GM23338 (cell line): ENCODE measurements at regions not wholly inside any gene's neighbourhood (a gene's known extent, or its start where the extent isn't known, plus 50 kb on each side); places are given as distances from the start of the nearest gene placed in this dataset.

ENCODE experiments used
- ETS1 ChIP-seq: IDR thresholded peaks from 2 replicates; pipeline ENCODE4 v1.6.1; 2016; ENCODE audit warnings: antibody characterized with exemption
- EZH2 ChIP-seq: fragments of 200-600 bp; sonication (generic); IDR thresholded peaks from one replicate; pipeline ENCODE4 v1.8.0; 2017; ENCODE audit warnings: antibody characterized with exemption, mild to moderate bottlenecking, low read depth; ENCODE audit not compliant: unreplicated experiment
- POLR2AphosphoS5 ChIP-seq: IDR thresholded peaks from 2 replicates; pipeline ENCODE4 v1.6.1; 2016; ENCODE audit warnings: antibody characterized with exemption, low read depth
- REST ChIP-seq: IDR thresholded peaks from one replicate; pipeline ENCODE4 v1.6.1; 2018; ENCODE audit warnings: antibody characterized with exemption; ENCODE audit not compliant: unreplicated experiment
- TF ChIP-seq, protein P1 (sequence below), 2 experiments: fragments of 200-600 bp in 1 of 2; sonication (generic) in 1 of 2; conservative IDR thresholded peaks; 2 replicates each; pipeline versions ENCODE4 v1.5.1 to v1.6.1; 2016 to 2017; ENCODE audit warnings: antibody characterized with exemption in 2 of 2, low read depth in 2 of 2, mild to moderate bottlenecking in 2 of 2, moderate library complexity in 1 of 2

DNA sequence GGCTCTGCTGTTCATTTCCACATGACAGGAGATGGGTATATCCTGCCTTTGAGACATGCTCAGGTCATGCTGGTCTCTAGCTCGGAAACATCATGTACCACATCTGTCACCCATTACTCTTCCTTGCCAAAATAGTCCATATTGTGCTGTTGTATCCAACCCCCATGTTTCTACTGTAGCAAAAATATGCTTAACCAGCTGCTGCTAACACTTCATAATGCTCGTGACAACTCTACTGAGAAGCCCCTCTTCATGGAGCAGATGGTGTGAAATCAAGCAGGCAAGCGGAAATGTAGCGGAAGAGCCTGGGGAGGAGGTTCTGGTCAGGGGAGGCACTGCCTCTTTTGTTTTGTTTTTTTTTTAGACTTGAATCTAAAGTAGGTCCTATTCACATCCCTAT lies 82.9 kb downstream of the NPY start:
- TF ChIP-seq ETS1 (no peak), POLR2AphosphoS5 (no peak), EZH2 (no peak), REST (no peak)
- TF ChIP-seq, protein P1, sequence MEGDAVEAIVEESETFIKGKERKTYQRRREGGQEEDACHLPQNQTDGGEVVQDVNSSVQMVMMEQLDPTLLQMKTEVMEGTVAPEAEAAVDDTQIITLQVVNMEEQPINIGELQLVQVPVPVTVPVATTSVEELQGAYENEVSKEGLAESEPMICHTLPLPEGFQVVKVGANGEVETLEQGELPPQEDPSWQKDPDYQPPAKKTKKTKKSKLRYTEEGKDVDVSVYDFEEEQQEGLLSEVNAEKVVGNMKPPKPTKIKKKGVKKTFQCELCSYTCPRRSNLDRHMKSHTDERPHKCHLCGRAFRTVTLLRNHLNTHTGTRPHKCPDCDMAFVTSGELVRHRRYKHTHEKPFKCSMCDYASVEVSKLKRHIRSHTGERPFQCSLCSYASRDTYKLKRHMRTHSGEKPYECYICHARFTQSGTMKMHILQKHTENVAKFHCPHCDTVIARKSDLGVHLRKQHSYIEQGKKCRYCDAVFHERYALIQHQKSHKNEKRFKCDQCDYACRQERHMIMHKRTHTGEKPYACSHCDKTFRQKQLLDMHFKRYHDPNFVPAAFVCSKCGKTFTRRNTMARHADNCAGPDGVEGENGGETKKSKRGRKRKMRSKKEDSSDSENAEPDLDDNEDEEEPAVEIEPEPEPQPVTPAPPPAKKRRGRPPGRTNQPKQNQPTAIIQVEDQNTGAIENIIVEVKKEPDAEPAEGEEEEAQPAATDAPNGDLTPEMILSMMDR (conservative IDR thresholded peaks at IDR 0.05; ENCODE audit: low read depth in 2 of 2) = no peak
